Muscle of back (tissue), 3 donors: ENCODE measurements at regions not wholly inside any gene's neighbourhood (a gene's known extent, or its start where the extent isn't known, plus 50 kb on each side); places are given as distances from the start of the nearest gene placed in this dataset.

Experiments
- DNase-seq, 3 donors: peaks; one replicate each; pipeline versions ENCODE4 v3.0.0 to v3.0.0-alpha.2; 2013

DNA sequence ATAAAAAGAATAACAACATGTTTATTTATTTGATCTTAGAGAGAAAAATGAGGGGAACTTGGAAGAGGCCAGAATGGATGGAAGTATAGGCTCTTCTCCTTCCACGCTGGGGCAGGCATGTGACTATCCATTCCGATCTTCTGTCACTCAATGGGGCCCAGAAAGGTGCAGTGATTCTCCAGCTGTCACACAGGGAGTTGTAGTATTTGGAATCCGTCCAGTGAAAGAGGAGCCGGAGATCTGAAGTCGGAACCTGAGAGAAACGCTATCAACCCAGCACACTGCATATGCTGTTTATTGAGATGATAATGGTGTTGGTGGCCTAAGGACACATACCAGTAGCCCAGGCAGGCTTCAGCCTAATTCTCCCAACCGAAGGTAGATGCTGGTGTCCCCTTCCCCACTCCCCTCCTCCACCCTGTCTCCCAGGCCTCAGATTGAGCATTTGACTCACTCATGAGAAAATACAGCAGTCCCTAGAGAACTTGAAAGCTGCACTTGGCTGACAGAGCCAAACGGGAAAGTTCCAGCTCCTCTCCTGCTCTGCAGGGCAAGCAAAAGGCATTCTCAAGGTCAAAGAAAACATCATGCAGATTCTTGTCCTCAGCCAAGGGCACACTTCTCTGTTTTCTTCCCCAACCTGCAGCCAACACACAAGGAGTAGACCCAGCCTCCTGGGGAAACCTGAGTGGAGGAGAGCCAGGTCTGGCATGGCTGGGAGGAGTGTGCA is 100.4 kb downstream of the IRF2BPL start:
- peak in 1 of 3 donors; percentile 31 for DNase-seq

DNA sequence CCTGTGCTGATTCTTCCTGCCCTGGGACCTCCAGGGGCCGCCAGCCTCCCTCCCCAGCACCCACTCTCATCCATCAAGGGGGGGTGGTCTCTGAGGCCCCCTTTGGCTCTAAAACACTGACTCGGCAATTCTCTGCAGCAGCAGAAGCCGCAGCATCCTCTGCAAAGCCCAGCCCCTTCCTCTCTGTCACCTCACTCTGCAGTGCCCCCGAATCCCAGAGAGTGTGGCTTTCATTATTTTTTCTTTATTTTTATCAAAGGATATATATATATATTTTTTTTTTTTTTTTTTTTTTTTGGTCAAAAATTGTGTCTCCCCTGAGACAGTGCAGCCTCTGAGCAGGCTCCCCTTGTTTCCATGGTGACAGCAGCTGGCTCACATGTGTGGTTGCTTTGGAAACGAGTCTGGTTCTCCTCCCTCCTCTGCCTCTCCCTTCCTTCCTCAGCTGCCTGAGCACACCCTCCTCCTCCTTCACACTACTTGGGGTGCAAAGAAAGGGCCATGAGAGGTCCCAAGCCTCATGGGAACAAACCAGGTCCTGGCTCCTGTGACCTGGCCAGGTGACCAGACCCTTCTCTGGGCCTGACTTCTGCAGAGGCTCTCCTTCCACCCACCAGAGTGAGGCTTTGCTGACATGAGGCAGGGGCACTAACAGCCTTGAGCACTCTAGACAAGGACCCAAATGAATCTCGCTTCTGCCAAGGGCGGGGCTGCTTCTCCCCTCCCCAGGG is 100.5 kb downstream of the LRRC74A start:
- DNase-seq = peak in 2 of 3 donors; percentile 85 to 93

DNA sequence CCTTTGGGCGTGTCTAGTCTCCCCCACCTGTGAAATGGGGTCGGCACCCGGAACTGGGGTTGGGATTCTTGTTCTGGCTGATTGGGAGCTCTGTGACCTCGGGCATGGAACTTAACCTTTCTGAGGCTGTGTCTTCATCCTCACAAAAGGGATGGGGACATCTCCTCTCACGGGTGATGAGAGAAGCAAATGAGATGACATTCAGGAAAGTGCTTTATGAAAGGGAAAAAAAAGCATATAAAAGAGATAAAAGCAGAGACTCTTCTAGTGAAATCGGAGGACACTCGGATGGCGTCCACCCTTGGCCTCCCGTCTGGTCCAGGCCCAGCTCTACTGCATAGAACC is 98.9 kb downstream of the LRRC74A start:
- DNase-seq = peak in 1 of 3 donors; percentile 13

DNA sequence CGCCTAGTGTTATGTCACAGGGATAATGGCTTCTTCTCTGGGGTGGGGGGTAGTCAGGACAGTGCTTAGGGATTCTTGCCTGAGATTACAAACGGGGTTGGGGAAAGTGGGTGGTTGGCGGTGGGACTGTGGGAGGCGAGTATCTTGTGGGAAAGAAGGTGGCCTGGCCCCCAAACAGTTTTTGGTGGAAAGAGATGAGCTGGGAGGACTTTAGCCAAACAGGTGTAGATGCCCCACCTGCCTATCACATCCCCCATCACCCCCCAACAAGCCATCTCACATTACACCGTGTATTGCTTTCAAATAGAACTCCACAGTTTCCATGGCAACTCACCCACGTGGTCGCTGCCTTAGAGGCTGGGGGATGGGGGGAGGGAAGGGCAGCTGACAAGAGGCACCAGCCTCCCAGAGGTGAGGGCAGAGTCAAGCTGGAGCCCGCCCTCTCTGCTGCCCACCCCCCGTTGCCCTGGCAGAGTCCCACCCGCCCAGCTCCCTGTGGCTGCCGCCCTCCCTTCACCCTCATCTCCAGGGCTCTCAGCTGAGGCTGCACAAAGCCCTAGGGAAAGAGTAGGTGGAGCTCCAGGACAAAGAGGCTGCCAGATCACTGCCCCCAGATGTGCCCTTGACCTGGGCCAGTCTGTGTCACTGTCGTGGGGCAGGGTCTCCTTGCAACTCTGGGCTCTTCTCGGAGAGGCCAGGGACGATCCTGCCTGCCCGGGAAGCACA is 98.3 kb downstream of the LRRC74A start:
- peak in 1 of 3 donors; percentile 77 for DNase-seq

DNA sequence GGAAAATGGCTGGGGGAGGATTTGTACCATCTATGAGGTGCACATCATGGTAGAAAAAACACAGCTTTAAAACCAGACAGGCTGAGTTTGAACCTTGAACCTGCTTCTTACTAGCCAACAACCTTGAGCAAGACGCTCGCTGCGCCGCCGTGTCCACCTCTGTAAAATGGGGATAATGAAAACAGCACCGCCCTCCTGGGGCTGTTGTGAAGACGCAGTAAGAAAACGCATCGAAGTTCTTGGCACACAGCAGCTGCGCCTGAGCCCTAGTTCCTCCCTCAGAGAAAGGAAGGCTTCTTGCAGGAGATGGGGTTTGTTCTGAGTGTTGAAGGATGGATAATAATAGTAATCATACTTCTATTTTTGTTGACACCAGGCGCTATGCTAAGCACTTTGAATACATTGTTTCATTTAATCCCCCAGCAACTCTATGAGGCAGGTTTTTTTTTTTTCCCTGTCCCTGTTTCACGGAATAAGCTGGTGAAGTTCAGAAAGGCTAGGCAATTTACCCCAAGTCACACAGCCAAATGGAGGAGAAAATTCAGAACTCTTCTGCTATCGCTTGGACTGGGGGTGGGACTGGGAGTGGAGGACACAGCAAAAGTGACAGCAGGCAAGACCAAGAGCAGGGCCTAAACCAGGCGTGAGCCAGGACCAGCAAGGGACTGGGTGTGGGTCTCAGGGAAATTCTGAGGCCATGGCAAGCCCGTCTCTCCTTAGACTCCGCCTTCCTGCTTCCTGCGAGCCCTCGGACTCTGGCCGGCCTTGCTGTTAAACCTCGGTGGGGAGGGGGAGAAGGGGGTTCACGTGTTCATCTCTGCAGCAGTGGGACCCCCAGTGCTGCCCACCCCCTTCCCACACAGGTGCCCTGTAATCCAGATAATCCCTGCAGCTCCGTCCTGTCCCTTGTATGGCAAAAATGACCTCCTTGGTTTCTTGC is 97.5 kb downstream of the LRRC74A start:
- DNase-seq = peak in 1 of 3 donors; percentile 60

DNA sequence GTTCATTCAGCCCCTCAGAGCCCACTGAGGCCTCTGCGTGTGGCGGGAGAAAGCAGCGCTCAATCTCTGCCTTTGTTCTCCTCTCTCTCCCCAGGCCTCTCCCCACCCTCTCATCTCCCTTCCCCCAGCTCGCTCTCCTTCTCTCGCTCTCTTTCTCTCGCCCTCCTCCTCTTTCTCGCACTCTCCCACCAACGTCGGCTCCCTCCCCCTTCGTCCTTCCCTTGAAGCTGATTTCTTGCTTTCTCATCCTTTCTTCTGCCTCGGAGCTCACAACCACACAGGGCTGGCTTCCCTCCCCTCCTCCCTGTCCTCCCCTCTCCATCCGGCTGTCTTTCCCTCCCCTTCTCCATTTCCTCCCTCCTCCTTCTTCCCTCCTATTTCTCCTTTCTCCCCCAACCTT is 96.4 kb downstream of the LRRC74A start:
- peak in 2 of 3 donors; percentile 80 to 86 for DNase-seq

DNA sequence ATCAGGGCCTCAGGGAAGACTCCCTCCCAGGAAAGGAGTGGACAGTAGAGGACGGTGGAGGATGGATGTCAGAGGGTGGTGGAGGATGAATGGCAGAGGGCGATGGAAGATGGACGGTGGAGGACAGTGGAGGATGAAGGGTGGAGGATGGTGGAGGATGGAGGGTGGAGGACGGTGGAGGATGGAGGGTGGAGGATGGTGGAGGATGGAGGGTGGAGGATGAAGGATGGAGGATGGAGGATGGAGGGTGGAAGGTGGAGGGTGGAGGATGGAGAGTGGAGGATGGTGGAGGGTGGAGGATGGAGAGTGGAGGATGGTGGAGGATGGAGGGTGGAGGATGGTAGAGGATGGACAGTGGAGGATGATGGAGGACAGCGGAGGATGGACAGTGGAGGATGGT is 95.9 kb downstream of the LRRC74A start:
- no peak for DNase-seq

DNA sequence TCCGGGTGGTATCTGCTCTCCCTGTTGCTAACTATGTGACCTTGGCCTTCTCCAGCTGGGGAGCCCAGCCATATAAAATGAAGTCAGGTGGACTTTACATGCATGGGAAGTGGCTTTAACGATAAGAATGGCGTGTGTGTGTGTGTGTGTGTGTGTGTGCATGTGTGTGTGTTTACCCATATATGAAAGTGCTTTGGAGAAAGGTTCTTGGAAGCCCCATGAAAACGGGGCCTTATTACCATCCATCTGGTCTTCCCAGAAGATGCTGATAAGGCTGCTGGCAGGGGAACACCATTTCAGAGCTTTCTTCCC is 94.8 kb downstream of the LRRC74A start:
- DNase-seq = peak in 1 of 3 donors; percentile 64

DNA sequence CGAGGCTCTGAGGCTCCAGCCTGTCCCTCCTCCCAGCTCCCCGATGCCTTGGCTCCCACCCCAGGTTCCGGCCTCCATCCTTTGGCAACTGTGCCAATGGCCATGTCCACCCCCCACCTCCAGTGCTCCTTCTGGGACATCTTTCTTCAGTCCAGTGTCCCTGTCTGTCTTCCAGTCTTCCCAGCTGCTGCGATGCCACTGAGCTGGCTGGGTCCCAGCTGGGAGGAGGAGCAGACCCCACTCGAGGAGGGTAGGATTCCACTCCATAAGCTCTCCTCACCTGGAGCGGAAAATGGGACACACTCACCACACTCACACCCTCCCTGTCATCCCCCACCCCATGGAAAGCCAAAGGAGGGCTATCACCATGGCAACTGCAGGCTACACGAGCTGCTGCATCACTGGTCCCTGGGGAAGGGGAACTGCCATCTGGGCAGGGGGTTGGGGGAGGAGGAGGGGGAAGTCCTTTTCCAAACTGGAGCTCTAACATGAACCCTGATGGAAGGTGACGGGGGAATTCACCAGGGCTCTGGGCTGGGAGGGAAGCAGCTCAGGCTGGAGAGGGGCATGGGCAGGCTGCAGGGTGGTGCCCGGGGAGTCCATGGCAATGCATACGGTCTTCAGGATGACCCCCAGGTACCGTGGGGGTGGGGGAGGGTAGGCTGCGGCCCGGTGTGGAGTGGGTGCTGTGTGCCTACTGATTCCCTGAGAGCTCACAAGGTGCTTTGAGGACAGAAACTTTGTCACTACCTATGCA is 94.3 kb downstream of the LRRC74A start:
- peak; percentile 66 to 86 (median 71) for DNase-seq

DNA sequence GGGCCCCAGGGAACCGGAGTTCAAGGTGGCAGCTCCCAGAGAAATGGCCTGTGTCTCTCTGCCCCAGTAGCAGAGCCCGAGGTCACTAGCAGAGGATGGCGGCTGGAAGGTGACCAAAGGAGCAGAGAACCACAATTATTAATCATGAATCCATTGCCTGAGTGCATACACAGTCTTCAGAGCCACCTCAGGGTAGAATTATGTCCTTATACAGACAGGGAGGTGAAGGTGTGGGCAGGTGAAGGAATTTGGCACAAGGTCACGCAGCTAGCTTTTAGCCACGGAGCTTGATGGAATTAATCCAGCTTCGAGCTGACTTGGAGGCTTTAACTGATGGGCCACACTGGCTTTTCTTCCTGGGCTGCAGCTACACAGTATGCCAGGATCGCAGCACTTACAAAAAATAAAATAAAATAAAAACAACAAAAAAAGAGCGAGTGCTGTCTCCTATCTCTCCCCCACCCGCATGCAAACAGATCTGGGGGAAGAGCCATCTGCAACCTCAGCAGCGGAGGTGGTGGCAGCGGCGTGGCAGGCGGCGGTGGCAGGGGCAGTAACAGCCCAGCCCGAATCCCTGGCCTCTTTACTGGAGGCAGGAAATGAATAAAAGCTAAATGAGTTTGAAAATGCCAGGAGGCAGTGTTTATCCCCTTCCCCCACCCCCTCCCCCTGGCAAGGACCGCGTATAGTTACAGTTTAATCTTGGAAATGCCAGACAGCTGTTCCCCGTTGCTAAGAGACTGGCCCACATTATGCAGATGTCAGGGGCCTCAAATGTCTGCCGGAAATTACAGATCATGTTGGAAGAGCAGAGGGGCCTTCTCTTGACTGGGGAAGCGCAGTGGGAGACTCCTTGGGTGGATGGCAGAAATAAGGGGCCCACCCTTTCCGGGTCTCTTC is 93.5 kb downstream of the LRRC74A start:
- DNase-seq = peak; percentile 93 to 96 (median 94)
